SU-DHL-6 (cell line): ENCODE measurements at regions not wholly inside any gene's neighbourhood (a gene's known extent, or its start where the extent isn't known, plus 50 kb on each side); places are given as distances from the start of the nearest gene placed in this dataset.

Experiments used
- H2AFZ ChIP-seq: fragments of 200-600 bp; sonication (generic); 2 replicates; pipeline ENCODE4 v1.6.1; 2014; ENCODE audit warnings: low read depth, mild to moderate bottlenecking, moderate library complexity, mixed read lengths, antibody characterized with exemption, low read length; ENCODE audit not compliant: severe bottlenecking
- H3F3A ChIP-seq: fragments of 200-600 bp; shearing (Covaris generic); 2 replicates; pipeline ENCODE4 v1.6.0; 2016; ENCODE audit warnings: antibody characterized with exemption, mild to moderate bottlenecking; ENCODE audit not compliant: insufficient read depth
- H3K27ac ChIP-seq: fragments of 200-600 bp; sonication (generic); 2 replicates; pipeline ENCODE4 v1.5.1; 2016; ENCODE audit warnings: low read depth, mild to moderate bottlenecking, low read length, moderate library complexity, mixed read lengths
- H3K27me3 ChIP-seq: fragments of 200-600 bp; sonication (generic), shearing (Covaris generic); 2 replicates; pipeline ENCODE4 v1.6.0; 2014; ENCODE audit warnings: mild to moderate bottlenecking, low read length
- H3K36me3 ChIP-seq: fragments of 200-600 bp; sonication (generic); 2 replicates; pipeline ENCODE4 v1.6.1; 2014; ENCODE audit warnings: mild to moderate bottlenecking, low read length, mixed read lengths
- H3K4me2 ChIP-seq: fragments of 300-600, 200-600 bp; shearing (Covaris generic), sonication (generic); 2 replicates; pipeline ENCODE4 v1.6.0; 2014; ENCODE audit warnings: low read length, low read depth, mild to moderate bottlenecking; ENCODE audit not compliant: poor library complexity, severe bottlenecking
- H3K4me3 ChIP-seq: fragments of 200-600 bp; sonication (generic); 2 replicates; pipeline ENCODE4 v1.5.1; 2014; ENCODE audit warnings: antibody characterized with exemption, low read length, mild to moderate bottlenecking, mixed read lengths; ENCODE audit not compliant: insufficient read depth, poor library complexity, severe bottlenecking
- H3K79me2 ChIP-seq: fragments of 200-600 bp; sonication (generic); 2 replicates; pipeline ENCODE4 v1.6.1; 2014; ENCODE audit warnings: mild to moderate bottlenecking, low read length, moderate library complexity; ENCODE audit not compliant: insufficient read depth
- H3K9ac ChIP-seq: fragments of 200-600 bp; sonication (generic); 2 replicates; pipeline ENCODE4 v1.7.0; 2014; ENCODE audit warnings: mild to moderate bottlenecking, low read length
- H3K9me2 ChIP-seq: fragments of 200-600 bp; sonication (generic); replicated peaks from 2 replicates; pipeline ENCODE4 v1.6.1; 2014; ENCODE audit warnings: low read length; ENCODE audit not compliant: insufficient read depth
- H3K9me3 ChIP-seq: fragments of 200-600 bp; sonication (generic); 2 replicates; pipeline ENCODE4 v1.6.1; 2014; ENCODE audit warnings: low read length, mixed read lengths; ENCODE audit not compliant: insufficient read depth
- H4K20me1 ChIP-seq: fragments of 200-600 bp; sonication (generic); 2 replicates; pipeline ENCODE4 v1.6.1; 2014; ENCODE audit warnings: low read depth, mild to moderate bottlenecking, antibody characterized with exemption, low read length, moderate library complexity, mixed read lengths
- EZH2phosphoT487 ChIP-seq: fragments of 200-600 bp; sonication (generic), shearing (Covaris generic); conservative IDR thresholded peaks from 2 replicates; pipeline ENCODE4 v1.6.1; 2018; ENCODE audit warnings: mild to moderate bottlenecking, antibody characterized with exemption, low read length, moderate library complexity, mixed read lengths
- TF ChIP-seq, protein P1 (sequence below): fragments of 200-600 bp; sonication (generic); IDR thresholded peaks from one replicate; pipeline ENCODE4 v1.5.1; 2017; ENCODE audit warnings: antibody characterized with exemption, mild to moderate bottlenecking, low read length, moderate library complexity; ENCODE audit not compliant: insufficient read depth, poor library complexity, severe bottlenecking

DNA sequence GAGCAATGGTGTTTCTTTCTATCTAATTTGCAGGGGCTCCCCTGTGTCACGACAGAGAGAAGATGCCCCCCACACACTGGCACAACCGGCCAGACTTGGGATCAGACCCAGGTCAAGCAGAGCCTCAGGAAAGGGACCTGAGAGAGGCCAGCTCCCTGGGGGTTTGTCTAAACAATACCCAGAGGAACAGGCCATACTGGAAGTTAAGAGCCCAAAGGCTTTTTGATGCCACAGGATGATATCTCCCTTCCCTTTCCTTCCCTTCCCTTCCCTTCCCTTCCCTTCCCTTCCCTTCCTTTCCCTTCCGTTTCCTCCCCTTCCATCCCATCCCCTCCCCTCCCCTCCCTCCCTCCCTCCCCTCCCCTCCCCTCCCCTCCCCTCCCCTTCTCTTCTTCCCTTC lies 139.2 kb downstream of the ARL4C start:
- H3K27me3 ChIP-seq = no peaks in the 10 kb centered on the region
- no peaks in the 10 kb centered on the region for H3K79me2 ChIP-seq
- H3K9ac ChIP-seq = no peak overlapping the region
- no peaks in the 10 kb centered on the region; the same call in 1 of the 2 replicates for H3K9me2 ChIP-seq
- H2AFZ ChIP-seq = no peak overlapping the region
- H3K4me2 ChIP-seq = no peak overlapping the region
- H3F3A ChIP-seq = no peaks in the 10 kb centered on the region
- no peaks in the 10 kb centered on the region for H3K9me3 ChIP-seq
- no peaks in the 10 kb centered on the region for H3K36me3 ChIP-seq
- no peak overlapping the region for H3K27ac ChIP-seq
- no peaks in the 10 kb centered on the region for H4K20me1 ChIP-seq
- H3K4me3 ChIP-seq = no peak overlapping the region
- TF ChIP-seq, protein P1, sequence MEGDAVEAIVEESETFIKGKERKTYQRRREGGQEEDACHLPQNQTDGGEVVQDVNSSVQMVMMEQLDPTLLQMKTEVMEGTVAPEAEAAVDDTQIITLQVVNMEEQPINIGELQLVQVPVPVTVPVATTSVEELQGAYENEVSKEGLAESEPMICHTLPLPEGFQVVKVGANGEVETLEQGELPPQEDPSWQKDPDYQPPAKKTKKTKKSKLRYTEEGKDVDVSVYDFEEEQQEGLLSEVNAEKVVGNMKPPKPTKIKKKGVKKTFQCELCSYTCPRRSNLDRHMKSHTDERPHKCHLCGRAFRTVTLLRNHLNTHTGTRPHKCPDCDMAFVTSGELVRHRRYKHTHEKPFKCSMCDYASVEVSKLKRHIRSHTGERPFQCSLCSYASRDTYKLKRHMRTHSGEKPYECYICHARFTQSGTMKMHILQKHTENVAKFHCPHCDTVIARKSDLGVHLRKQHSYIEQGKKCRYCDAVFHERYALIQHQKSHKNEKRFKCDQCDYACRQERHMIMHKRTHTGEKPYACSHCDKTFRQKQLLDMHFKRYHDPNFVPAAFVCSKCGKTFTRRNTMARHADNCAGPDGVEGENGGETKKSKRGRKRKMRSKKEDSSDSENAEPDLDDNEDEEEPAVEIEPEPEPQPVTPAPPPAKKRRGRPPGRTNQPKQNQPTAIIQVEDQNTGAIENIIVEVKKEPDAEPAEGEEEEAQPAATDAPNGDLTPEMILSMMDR = no peak
- no peak for TF ChIP-seq EZH2phosphoT487

DNA sequence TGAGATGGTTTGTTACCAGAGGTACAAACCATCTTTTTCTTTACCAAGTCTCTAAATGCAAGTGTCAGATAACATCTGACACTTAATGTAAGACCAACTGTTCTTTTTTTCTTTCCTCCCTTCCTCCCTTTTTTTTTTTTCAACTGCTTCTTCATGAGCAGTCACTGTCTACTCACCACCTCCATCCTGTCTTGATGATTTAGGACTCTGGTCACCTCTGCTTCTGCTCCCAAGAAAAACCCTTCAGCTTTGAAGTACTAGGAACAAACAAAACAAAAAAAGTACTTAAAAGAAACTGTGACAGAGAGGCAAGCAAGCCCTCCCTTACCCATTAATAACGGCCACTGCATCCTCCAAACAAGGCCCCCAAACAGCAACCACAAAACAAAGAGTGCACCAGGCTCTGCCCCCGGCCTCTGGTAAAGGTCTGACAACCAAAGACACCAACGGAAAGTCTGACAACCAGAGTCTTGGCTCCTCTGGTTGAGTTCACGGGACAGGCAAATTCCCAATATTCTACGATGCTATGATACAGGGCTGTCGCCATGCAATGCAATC lies 141.0 kb downstream of the ARL4C start:
- TF ChIP-seq, protein P1 = no peak
- no peak for TF ChIP-seq EZH2phosphoT487
- H2AFZ ChIP-seq = no peak overlapping the region
- no peak overlapping the region for H3K4me2 ChIP-seq
- no peaks in the 10 kb centered on the region for H3F3A ChIP-seq
- no peak overlapping the region for H3K27ac ChIP-seq
- H3K9me2 ChIP-seq = no peaks in the 10 kb centered on the region; the same call in 1 of the 2 replicates
- no peaks in the 10 kb centered on the region for H4K20me1 ChIP-seq
- H3K79me2 ChIP-seq = no peaks in the 10 kb centered on the region
- H3K36me3 ChIP-seq = no peaks in the 10 kb centered on the region
- H3K9me3 ChIP-seq = no peaks in the 10 kb centered on the region
- no peaks in the 10 kb centered on the region for H3K27me3 ChIP-seq
- no peak overlapping the region for H3K4me3 ChIP-seq
- no peak overlapping the region for H3K9ac ChIP-seq

DNA sequence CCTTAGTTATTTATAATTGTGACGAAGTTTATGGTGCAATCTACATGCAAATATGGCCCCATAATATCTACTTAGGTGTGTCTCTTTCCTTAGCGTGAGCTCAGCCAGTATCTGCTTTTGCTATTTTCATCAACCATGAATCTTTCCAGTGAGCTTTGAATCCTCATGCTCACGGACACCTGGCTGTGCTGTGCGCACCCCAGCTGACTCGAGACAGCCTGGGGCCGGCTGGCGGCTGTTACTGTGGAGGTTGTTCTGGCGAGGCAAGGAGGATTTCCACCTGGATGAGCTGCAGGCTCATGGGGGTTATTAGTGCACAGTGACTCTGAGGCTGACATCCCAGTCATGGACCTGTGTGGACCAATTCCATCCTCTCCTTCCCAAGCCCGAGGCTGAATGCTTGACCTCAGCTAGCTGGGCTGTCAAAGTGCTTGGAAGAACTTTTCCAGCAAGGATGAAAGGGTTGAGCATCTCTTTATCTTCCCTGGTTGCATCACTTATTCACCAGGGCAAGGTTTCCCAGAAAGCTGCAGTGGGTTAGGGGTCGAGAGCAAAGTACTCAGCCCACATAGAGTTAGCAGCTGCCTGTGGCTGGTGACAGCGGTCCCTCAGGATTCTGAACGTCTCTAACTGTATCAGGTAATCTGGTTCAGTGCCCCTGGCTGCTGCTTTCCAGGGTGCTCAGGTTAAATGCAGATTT lies 141.7 kb downstream of the ARL4C start:
- Histone ChIP-seq H3K4me2 (no peak overlapping the region), H3K4me3 (no peak overlapping the region), H2AFZ (no peak overlapping the region), H3K79me2 (no peaks in the 10 kb centered on the region), H3K9me3 (no peaks in the 10 kb centered on the region), H4K20me1 (no peaks in the 10 kb centered on the region), H3K36me3 (no peaks in the 10 kb centered on the region), H3K9me2 (no peaks in the 10 kb centered on the region; the same call in 1 of the 2 replicates), H3K9ac (no peak overlapping the region), H3K27me3 (no peaks in the 10 kb centered on the region), H3F3A (no peaks in the 10 kb centered on the region), H3K27ac (no peak overlapping the region)
- TF ChIP-seq, protein P1 = no peak
- no peak for TF ChIP-seq EZH2phosphoT487
